SK-N-SH (cell line): ENCODE measurements at regions not wholly inside any gene's neighbourhood (a gene's known extent, or its start where the extent isn't known, plus 50 kb on each side); places are given as distances from the start of the nearest gene placed in this dataset.

Experiments
- CTCF ChIA-PET: fragments of 300-600, 350-600 bp; formaldehyde crosslinking; extraction: SDS; loops from one replicate; lab custom pipeline; 2021; lab: Yijun Ruan, JAX
- POLR2A ChIA-PET: fragments of 350-600 bp; sonication (Branson Sonifier 250); formaldehyde crosslinking; extraction: SDS; loops from one replicate; lab custom pipeline; 2020; ENCODE audit warnings: antibody characterized with exemption, inconsistent platforms; lab: Yijun Ruan, JAX
- DNase-seq: peaks from one replicate; pipeline ENCODE4 v3.0.0; 2012
- H2AFZ ChIP-seq: fragments of 200-600 bp; sonication (generic); 2 replicates; pipeline ENCODE4 v1.8.1; 2016; ENCODE audit warnings: antibody characterized with exemption, mild to moderate bottlenecking, low read depth
- H3F3A ChIP-seq: fragments of 200-600 bp; sonication (generic); replicated peaks from 2 replicates; pipeline ENCODE3; 2016; ENCODE audit warnings: antibody characterized with exemption, mild to moderate bottlenecking; ENCODE audit not compliant: insufficient read depth
- H3K27ac ChIP-seq, 2 experiments: fragments of 200-500 bp in 1 of 2; fragments of 200-600 bp in 1 of 2; sonication (Bioruptor generic) in 1 of 2; sonication (generic), shearing (Covaris generic) in 1 of 2; 2 replicates each; pipeline versions ENCODE4 v1.5.1 to v1.6.1; 2014 to 2016; ENCODE audit warnings: low read depth in 2 of 2, inconsistent platforms in 1 of 2, low read length in 1 of 2, mild to moderate bottlenecking in 1 of 2, mixed read lengths in 1 of 2
- H3K27me3 ChIP-seq: fragments of 200-600 bp; sonication (generic), shearing (Covaris generic); 2 replicates; pipeline ENCODE4 v1.6.1; 2016; ENCODE audit warnings: mixed run types; ENCODE audit not compliant: insufficient read depth
- H3K36me3 ChIP-seq, 2 experiments: fragments of 200-500 bp in 1 of 2; fragments of 200-600 bp in 1 of 2; sonication (Bioruptor generic) in 1 of 2; sonication (generic) in 1 of 2; replicated peaks in 1 of 2; 2 replicates each; pipeline versions ENCODE3 to v1.5.1; 2014 to 2016; ENCODE audit warnings: low read length in 1 of 2, mild to moderate bottlenecking in 1 of 2; ENCODE audit not compliant: insufficient read depth in 2 of 2, control insufficient read depth in 1 of 2
- H3K4me1 ChIP-seq, 2 experiments: fragments of 200-500 bp in 1 of 2; fragments of 200-600 bp in 1 of 2; sonication (Bioruptor generic) in 1 of 2; sonication (generic), shearing (Covaris generic) in 1 of 2; 2 replicates each; pipeline versions ENCODE4 v1.5.1 to v1.6.1; 2014 to 2016; ENCODE audit warnings: low read depth in 1 of 2, low read length in 1 of 2, mixed run types in 1 of 2; ENCODE audit not compliant: insufficient read depth in 2 of 2, control insufficient read depth in 1 of 2
- H3K4me2 ChIP-seq: fragments of 200-600 bp; sonication (generic), shearing (Covaris generic); 2 replicates; pipeline ENCODE4 v1.6.1; 2017; ENCODE audit warnings: mixed run types
- H3K4me3 ChIP-seq, 2 experiments: fragments of 200-500 bp in 1 of 2; fragments of 200-600 bp in 1 of 2; sonication (Bioruptor generic) in 1 of 2; sonication (generic), shearing (Covaris generic) in 1 of 2; 2 replicates each; pipeline versions ENCODE4 v1.5.1 to v1.8.1; 2014 to 2016; ENCODE audit warnings: low read depth in 2 of 2, inconsistent platforms in 1 of 2, low read length in 1 of 2, mild to moderate bottlenecking in 1 of 2, mixed read lengths in 1 of 2, moderate library complexity in 1 of 2
- H3K79me2 ChIP-seq: fragments of 200-600 bp; sonication (generic); 2 replicates; pipeline ENCODE4 v1.8.1; 2017; ENCODE audit warnings: mild to moderate bottlenecking; ENCODE audit not compliant: insufficient read depth
- H3K9ac ChIP-seq: fragments of 200-600 bp; sonication (generic); 2 replicates; pipeline ENCODE4 v1.6.1; 2017; ENCODE audit warnings: mixed run types
- H3K9me2 ChIP-seq: fragments of 200-600 bp; sonication (generic); 2 replicates; pipeline ENCODE4 v1.6.1; 2017; ENCODE audit warnings: mixed run types
- H3K9me3 ChIP-seq: fragments of 200-600 bp; sonication (generic); 2 replicates; pipeline ENCODE4 v1.6.1; 2017; ENCODE audit warnings: mixed run types, mild to moderate bottlenecking, moderate library complexity
- H4K20me1 ChIP-seq: fragments of 200-600 bp; sonication (generic); 2 replicates; pipeline ENCODE4 v1.6.1; 2017; ENCODE audit warnings: mild to moderate bottlenecking, mixed run types; ENCODE audit not compliant: insufficient read depth
- CHD2 ChIP-seq: fragments of 150-350 bp; IDR thresholded peaks from 2 replicates; pipeline ENCODE4 v1.6.1; 2018; ENCODE audit warnings: low read length; ENCODE audit not compliant: partially characterized antibody
- EP300 ChIP-seq, 2 experiments: IDR thresholded peaks; 2 replicates each; pipeline versions ENCODE4 v1.4.0 to v1.6.1; 2012; ENCODE audit warnings: borderline replicate concordance in 1 of 2, low read depth in 1 of 2, low read length in 1 of 2
- FOSL2 ChIP-seq: IDR thresholded peaks from 2 replicates; pipeline ENCODE4 v1.4.0; 2012; ENCODE audit warnings: low read depth, mild to moderate bottlenecking, moderate library complexity, borderline replicate concordance
- FOXJ3 ChIP-seq: sonication (generic); formaldehyde crosslinking; IDR thresholded peaks from 2 replicates; pipeline ENCODE4 v1.5.1; 2020; ENCODE audit warnings: mild to moderate bottlenecking, missing genetic modification reagents
- GABPA ChIP-seq: IDR thresholded peaks from 2 replicates; pipeline ENCODE4 v1.4.0; 2012; ENCODE audit warnings: low read depth, mild to moderate bottlenecking
- IRF3 ChIP-seq: fragments of 150-350 bp; IDR thresholded peaks from 2 replicates; pipeline ENCODE4 v1.6.1; 2016; ENCODE audit warnings: mild to moderate bottlenecking, low read depth, low read length
- JUND ChIP-seq: IDR thresholded peaks from 2 replicates; pipeline ENCODE4 v1.4.0; 2012
- MAX ChIP-seq: IDR thresholded peaks from 2 replicates; pipeline ENCODE4 v1.4.0; 2012; ENCODE audit warnings: low read depth
- MEF2A ChIP-seq: IDR thresholded peaks from 2 replicates; pipeline ENCODE4 v1.4.0; 2012; ENCODE audit warnings: low read depth, borderline replicate concordance
- NFIC ChIP-seq: IDR thresholded peaks from 2 replicates; pipeline ENCODE4 v1.4.0; 2012; ENCODE audit warnings: borderline replicate concordance
- NRF1 ChIP-seq: IDR thresholded peaks from 2 replicates; pipeline ENCODE4 v1.6.1; 2012; ENCODE audit warnings: low read depth, mild to moderate bottlenecking, low read length
- RAD21 ChIP-seq: IDR thresholded peaks from 2 replicates; pipeline ENCODE4 v1.6.1; 2012; ENCODE audit warnings: mild to moderate bottlenecking, low read length
- RCOR1 ChIP-seq: fragments of 150-350 bp; IDR thresholded peaks from 2 replicates; pipeline ENCODE4 v1.6.1; 2017; ENCODE audit warnings: antibody characterized with exemption, low read length
- RFX5 ChIP-seq: IDR thresholded peaks from 2 replicates; pipeline ENCODE4 v1.6.1; 2012; ENCODE audit warnings: mild to moderate bottlenecking, improper control_type of control experiment, low read length
- RXRA ChIP-seq: IDR thresholded peaks from 2 replicates; pipeline ENCODE4 v1.4.0; 2012; ENCODE audit warnings: low read depth, mild to moderate bottlenecking, borderline replicate concordance
- SMC3 ChIP-seq: IDR thresholded peaks from 2 replicates; pipeline ENCODE4 v1.6.1; 2012; ENCODE audit warnings: low read depth, low read length, improper control_type of control experiment
- TCF12 ChIP-seq: IDR thresholded peaks from 2 replicates; pipeline ENCODE4 v1.4.0; 2012
- TEAD4 ChIP-seq: IDR thresholded peaks from 2 replicates; pipeline ENCODE4 v1.4.0; 2012; ENCODE audit warnings: mild to moderate bottlenecking, borderline replicate concordance; ENCODE audit not compliant: insufficient read depth
- USF1 ChIP-seq: IDR thresholded peaks from 2 replicates; pipeline ENCODE4 v1.4.0; 2012; ENCODE audit warnings: low read depth, borderline replicate concordance
- USF2 ChIP-seq: fragments of 150-350 bp; IDR thresholded peaks from 2 replicates; pipeline ENCODE4 v1.6.1; 2017; ENCODE audit warnings: antibody characterized with exemption, low read length, low read depth, borderline replicate concordance
- YY1 ChIP-seq: IDR thresholded peaks from 2 replicates; pipeline ENCODE4 v1.4.0; 2012; ENCODE audit warnings: low read depth, mild to moderate bottlenecking
- WGBS: methylation state at CpG from one replicate; pipeline ENCODE4 v1.1.6; 2017; ENCODE audit warnings: low lambda C conversion rate; 5-methylcytosine and 5-hydroxymethylcytosine counted together

GRCh38 chr6:144953552-144954240, 668.6 kb downstream of the UTRN start:
- DNase-seq = no peak
- peak overlapping the region; percentile 89; the same call in 1 of the 2 replicates for H2AFZ ChIP-seq
- CTCF ChIA-PET = no interaction called here

GRCh38 chr6:144954241-144954556, 669.1 kb downstream of the UTRN start:
- Histone ChIP-seq H2AFZ (peak overlapping the region; percentile 89), H3K4me2 (no peak overlapping the region), H3K27ac (peak overlapping the region in 1 of 2 experiments; percentile 39; a peak in 1 of 4 replicates), H3K4me3 (no peak overlapping the region), H3F3A (peaks cover 16% of the 10 kb centered on the region), H3K4me1 (peaks cover 0 to 20% of the 10 kb centered on the region in 2 experiments; a peak in 1 of 4 replicates), H4K20me1 (no peaks in the 10 kb centered on the region), H3K27me3 (no peaks in the 10 kb centered on the region), H3K9me2 (no peaks in the 10 kb centered on the region), H3K79me2 (no peaks in the 10 kb centered on the region), H3K9me3 (no peaks in the 10 kb centered on the region), H3K36me3 (no peaks in the 10 kb centered on the region), H3K9ac (no peak overlapping the region)
- TF ChIP-seq NRF1 (no peak), USF1 (no peak), GABPA (no peak), RAD21 (no peak), MEF2A (no peak), SMC3 (no peak), FOXJ3 (CRISPR knock-in tag) (no peak), RFX5 (no peak), CHD2 (no peak), EP300 (IDR thresholded peaks at IDR 0.05; ENCODE audit: borderline replicate concordance in 1 of 2, low read depth in 1 of 2, low read length in 1 of 2) (no peak), RCOR1 (no peak), TEAD4 (no peak), YY1 (no peak), IRF3 (no peak), RXRA (no peak)
- ChIA-PET CTCF (no interaction called here), POLR2A (no interaction called here)
- 57% methylated on average over 3 of the region's 3 CpGs for WGBS
- no peak for DNase-seq

More at GRCh38 chr6:144953552-144954240, 668.6 kb downstream of the UTRN start:
- H4K20me1 ChIP-seq = no peaks in the 10 kb centered on the region
- H3K9me2 ChIP-seq = no peaks in the 10 kb centered on the region
- H3K4me3 ChIP-seq = no peak overlapping the region
- POLR2A ChIA-PET = no interaction called here
- peaks cover 0 to 20% of the 10 kb centered on the region in 2 experiments; a peak in 1 of 4 replicates for H3K4me1 ChIP-seq
- no peaks in the 10 kb centered on the region for H3K79me2 ChIP-seq
- H3K36me3 ChIP-seq = no peaks in the 10 kb centered on the region
- peak overlapping the region in 1 of 2 experiments; percentile 39; a peak in 2 of 4 replicates for H3K27ac ChIP-seq
- peaks cover 16% of the 10 kb centered on the region for H3F3A ChIP-seq
- no peaks in the 10 kb centered on the region for H3K27me3 ChIP-seq
- TF ChIP-seq SMC3 (no peak), TEAD4 (0 out of 2 replicates have a peak, but pooled peaks have one; percentile 39), JUND (0 out of 2 replicates have a peak, but pooled peaks have one; percentile 23), FOSL2 (peak; percentile 13; the same call in 1 of the 2 replicates), USF2 (no peak), NFIC (no peak), MAX (no peak), TCF12 (peak; percentile 17; the same call in 1 of the 2 replicates)
- TF ChIP-seq, all 33 proteins: peak for 4
- Histone ChIP-seq H3K4me2 (no peak overlapping the region), H3K9me3 (no peaks in the 10 kb centered on the region), H3K9ac (no peak overlapping the region)
- 45% methylated on average over 5 of the region's 5 CpGs for WGBS
